Activated B cell treated with CpG ODN at 0.5 μM for 24 hours (primary cell): ENCODE measurements at regions not wholly inside any gene's neighbourhood (a gene's known extent, or its start where the extent isn't known, plus 50 kb on each side); places are given as distances from the start of the nearest gene placed in this dataset.

Source experiments
- ATAC-seq: fragments of 200-7000 bp; cut with Tn5 transposase; one replicate; pipeline ENCODE4 v1.10.0; 2021; ENCODE audit warnings: low read depth, mild to moderate bottlenecking, moderate library complexity
- CTCF ChIA-PET: fragments of 350-600 bp; sonication (Branson Sonifier 250); formaldehyde crosslinking; loops from one replicate; lab custom pipeline; 2021; ENCODE audit warnings: antibody characterized with exemption; lab: Charles Lee
- POLR2A ChIA-PET: fragments of 350-600 bp; sonication (Branson Sonifier 250); formaldehyde crosslinking; loops from one replicate; lab custom pipeline; 2021; ENCODE audit warnings: antibody characterized with exemption; lab: Charles Lee
- DNase-seq: peaks from one replicate; pipeline ENCODE4 v3.0.0; 2022
- H3K27ac Mint-ChIP-seq: one replicate; pipeline ENCODE4 v1.8.0; 2020; ENCODE audit warnings: mixed read lengths
- H3K27me3 Mint-ChIP-seq: one replicate; pipeline ENCODE4 v1.8.0; 2021; ENCODE audit warnings: mixed read lengths
- H3K36me3 Mint-ChIP-seq: one replicate; pipeline ENCODE4 v1.8.0; 2021; ENCODE audit warnings: low read depth, mixed read lengths
- H3K4me1 Mint-ChIP-seq: one replicate; pipeline ENCODE4 v1.8.0; 2021; ENCODE audit warnings: mixed read lengths
- H3K4me3 Mint-ChIP-seq: one replicate; pipeline ENCODE4 v1.8.0; 2020; ENCODE audit warnings: mild to moderate bottlenecking, mixed read lengths
- H3K9me3 Mint-ChIP-seq: one replicate; pipeline ENCODE4 v1.8.0; 2020; ENCODE audit warnings: mixed read lengths
- intact Hi-C: fragments of 100-400 bp; cut with micrococcal nuclease; formaldehyde crosslinking; loops from one replicate; pipeline ENCODE4 v1.15.1; 2024
- TF ChIP-seq, protein P1 (sequence below): fragments of 200-600 bp; IDR thresholded peaks from one replicate; pipeline ENCODE4 v1.8.0; 2022; ENCODE audit warnings: antibody characterized with exemption, mild to moderate bottlenecking

DNA sequence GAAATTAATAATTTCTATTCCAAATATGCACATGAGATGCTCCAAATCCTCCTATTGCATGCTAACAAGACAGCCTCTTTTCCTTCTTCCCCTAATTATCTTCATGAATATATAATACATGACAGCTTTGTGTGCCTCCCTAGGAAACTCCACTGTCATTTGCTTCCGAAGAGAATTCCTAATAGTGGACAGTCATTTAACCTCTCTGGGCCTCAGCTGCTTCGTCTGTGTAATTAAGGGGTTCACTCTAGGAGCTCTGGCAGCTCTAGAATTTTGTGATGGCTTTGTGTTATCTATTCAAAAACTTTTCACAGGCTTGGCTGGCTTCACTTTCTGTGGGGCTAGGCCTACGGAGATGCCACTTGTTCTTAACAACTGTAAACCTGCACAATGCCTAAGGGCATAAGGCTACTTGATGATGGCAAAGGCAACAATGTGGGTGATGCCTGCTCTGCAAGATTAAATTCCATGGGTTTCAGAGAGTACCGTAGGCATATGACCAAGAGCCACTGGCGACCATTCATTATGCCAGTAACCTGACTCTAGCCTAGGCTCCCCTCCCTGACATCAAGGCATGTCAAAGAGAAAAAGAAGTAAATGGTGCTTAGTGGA, 333.8 kb upstream of the UMPS start:
- Mint-ChIP-seq H3K36me3 (no peaks in the 10 kb centered on the region), H3K4me1 (no peaks in the 10 kb centered on the region), H3K27ac (no peak overlapping the region), H3K27me3 (peaks cover 14% of the 10 kb centered on the region), H3K4me3 (no peak overlapping the region), H3K9me3 (no peaks in the 10 kb centered on the region)
- no peak for DNase-seq
- ATAC-seq: no peak
- intact Hi-C loops: no loop called here
- ChIA-PET CTCF (no interaction called here), POLR2A (no interaction called here)
- TF ChIP-seq, protein P1, sequence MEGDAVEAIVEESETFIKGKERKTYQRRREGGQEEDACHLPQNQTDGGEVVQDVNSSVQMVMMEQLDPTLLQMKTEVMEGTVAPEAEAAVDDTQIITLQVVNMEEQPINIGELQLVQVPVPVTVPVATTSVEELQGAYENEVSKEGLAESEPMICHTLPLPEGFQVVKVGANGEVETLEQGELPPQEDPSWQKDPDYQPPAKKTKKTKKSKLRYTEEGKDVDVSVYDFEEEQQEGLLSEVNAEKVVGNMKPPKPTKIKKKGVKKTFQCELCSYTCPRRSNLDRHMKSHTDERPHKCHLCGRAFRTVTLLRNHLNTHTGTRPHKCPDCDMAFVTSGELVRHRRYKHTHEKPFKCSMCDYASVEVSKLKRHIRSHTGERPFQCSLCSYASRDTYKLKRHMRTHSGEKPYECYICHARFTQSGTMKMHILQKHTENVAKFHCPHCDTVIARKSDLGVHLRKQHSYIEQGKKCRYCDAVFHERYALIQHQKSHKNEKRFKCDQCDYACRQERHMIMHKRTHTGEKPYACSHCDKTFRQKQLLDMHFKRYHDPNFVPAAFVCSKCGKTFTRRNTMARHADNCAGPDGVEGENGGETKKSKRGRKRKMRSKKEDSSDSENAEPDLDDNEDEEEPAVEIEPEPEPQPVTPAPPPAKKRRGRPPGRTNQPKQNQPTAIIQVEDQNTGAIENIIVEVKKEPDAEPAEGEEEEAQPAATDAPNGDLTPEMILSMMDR: no peak

DNA sequence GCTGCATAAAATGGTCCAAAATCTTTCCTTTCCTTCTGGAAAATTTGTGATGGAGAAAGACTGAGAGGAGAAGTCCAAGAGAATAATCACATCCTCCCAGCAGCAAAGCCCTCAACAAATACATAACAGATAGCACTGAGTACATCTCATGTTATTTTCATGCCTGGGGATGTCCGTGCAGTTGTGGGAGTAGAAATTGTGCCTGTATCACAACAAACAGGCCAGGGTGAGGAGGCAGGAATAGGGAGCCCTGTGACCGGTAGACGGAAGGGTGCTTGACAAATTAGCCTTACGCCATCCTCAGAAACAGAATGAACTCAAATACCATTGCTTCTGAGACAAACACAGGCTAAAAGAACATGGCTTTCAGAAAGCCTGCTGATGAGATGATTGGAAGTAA, 333.2 kb upstream of the UMPS start:
- TF ChIP-seq, protein P1: no peak
- intact Hi-C loops: no loop called here
- ATAC-seq (no peak), DNase-seq (no peak)
- CTCF ChIA-PET: no interaction called here
- Mint-ChIP-seq H3K36me3 (no peaks in the 10 kb centered on the region), H3K27ac (no peak overlapping the region), H3K27me3 (peaks cover 14% of the 10 kb centered on the region), H3K9me3 (no peaks in the 10 kb centered on the region), H3K4me3 (no peak overlapping the region), H3K4me1 (no peaks in the 10 kb centered on the region)
- POLR2A ChIA-PET: no interaction called here

DNA sequence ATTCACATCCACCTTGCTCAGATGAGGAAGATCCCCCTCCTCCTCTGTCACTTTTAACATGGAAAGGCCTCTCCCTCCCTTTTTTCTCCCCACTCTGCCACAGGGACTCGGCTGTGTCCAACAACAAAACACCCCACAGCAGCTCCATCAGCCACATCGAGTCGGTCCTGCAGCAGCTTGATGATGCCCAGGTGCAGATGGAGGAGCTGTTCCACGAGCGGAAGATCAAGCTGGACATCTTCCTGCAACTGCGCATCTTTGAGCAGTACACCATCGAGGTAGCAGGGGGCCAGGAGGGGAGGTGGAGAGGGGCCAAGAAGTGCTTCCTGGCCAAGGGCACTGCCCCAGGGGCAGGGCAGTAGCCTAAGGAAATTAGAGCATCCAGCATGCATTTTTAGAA, 331.7 kb upstream of the UMPS start:
- TF ChIP-seq, protein P1: no peak
- ATAC-seq (no peak), DNase-seq (no peak)
- H3K4me1 Mint-ChIP-seq: no peaks in the 10 kb centered on the region
- no peak overlapping the region for H3K4me3 Mint-ChIP-seq
- H3K9me3 Mint-ChIP-seq: no peaks in the 10 kb centered on the region
- POLR2A ChIA-PET: no interaction called here
- no peaks in the 10 kb centered on the region for H3K36me3 Mint-ChIP-seq
- intact Hi-C loops: no loop called here
- CTCF ChIA-PET: no interaction called here
- H3K27me3 Mint-ChIP-seq: peaks cover 14% of the 10 kb centered on the region
- no peak overlapping the region for H3K27ac Mint-ChIP-seq

DNA sequence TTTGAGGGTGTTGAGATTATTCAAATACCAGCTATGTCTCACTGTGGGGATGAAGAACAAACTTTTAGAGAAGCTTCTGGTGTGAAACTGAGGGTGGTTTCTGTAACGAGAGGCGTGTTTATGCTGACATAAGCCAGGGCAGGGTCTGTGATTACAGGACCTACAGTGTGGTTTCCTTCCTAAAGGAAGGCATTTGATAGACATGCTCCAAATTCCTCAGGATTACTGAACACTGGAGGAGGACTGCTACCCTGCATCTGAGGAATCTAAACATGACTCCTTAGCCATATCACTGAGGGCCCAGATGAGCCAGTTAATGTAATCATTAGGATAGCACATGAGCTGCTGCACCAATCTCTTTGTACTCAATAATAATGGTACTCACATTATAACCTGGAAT, 328.4 kb upstream of the UMPS start:
- TF ChIP-seq, protein P1: no peak
- ChIA-PET POLR2A (no interaction called here), CTCF (no interaction called here)
- ATAC-seq (no peak), DNase-seq (no peak)
- no peaks in the 10 kb centered on the region for H3K4me1 Mint-ChIP-seq
- H3K36me3 Mint-ChIP-seq: no peaks in the 10 kb centered on the region
- peaks cover 13% of the 10 kb centered on the region for H3K27me3 Mint-ChIP-seq
- intact Hi-C loops: no loop called here
- H3K9me3 Mint-ChIP-seq: no peaks in the 10 kb centered on the region
- H3K27ac Mint-ChIP-seq: no peak overlapping the region
- H3K4me3 Mint-ChIP-seq: no peak overlapping the region

DNA sequence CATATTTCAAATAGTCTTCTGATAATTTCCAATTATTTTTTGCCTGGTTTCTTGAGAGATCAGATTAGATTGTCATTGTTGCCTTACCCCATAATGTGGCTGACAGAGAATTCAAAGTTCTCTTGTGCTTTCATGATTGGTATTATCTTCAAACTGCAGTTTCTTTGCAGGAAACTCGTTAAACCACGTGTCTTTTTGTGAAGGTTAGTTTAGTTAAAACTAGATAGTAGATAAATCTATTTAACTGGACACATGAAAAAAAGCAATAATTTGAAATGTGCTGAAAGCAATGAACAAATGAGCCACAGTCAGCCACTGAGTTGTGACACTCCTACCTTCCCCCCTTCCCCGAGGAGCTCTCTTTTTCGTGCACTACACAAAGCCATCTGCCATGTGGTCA, 327.5 kb upstream of the UMPS start:
- TF ChIP-seq, protein P1: no peak
- CTCF ChIA-PET: no interaction called here
- ATAC-seq: no peak
- Mint-ChIP-seq H3K9me3 (no peaks in the 10 kb centered on the region), H3K27ac (no peak overlapping the region), H3K4me1 (no peaks in the 10 kb centered on the region), H3K36me3 (no peaks in the 10 kb centered on the region), H3K4me3 (no peak overlapping the region), H3K27me3 (peaks cover 13% of the 10 kb centered on the region)
- POLR2A ChIA-PET: no interaction called here
- intact Hi-C loops: no loop called here
- no peak for DNase-seq
